ENCODE measurements at regions not wholly inside any gene's neighbourhood (a gene's known extent, or its start where the extent isn't known, plus 50 kb on each side); places are given as distances from the start of the nearest gene placed in this dataset.
A peak's percentile ranks its signal among the peaks of the same experiment; 100 is the strongest.

DNA sequence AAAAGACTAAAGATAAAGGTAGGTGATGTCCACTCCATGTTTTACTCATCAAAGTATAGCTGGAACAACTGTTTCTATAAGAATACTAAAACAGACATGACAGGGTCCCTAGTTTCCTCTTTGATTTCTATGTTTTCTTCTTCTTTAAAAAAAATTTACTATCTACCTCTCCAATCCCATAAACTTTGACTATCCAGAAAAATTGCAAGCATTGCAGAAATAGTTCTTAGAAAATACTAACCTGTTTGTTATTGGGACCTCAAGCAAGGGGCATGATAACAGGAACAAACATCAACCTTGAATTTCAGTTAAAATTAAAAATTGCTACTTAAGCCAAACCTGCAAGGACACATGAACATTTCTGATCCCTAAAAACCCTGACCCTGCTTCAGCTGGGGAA lies 1226.5 kb downstream of the C4orf33 start:
- H3K4me2 ChIP-seq (ENCODE audit: insufficient read depth, low read length) = no peak overlapping the region
- no peaks in the 10 kb centered on the region for H3K36me3 ChIP-seq (ENCODE audit: control insufficient read depth, insufficient read depth, low read length)
- intact Hi-C loops (cut with micrococcal nuclease) (no loop called here), in situ Hi-C loops (cut with MboI) (no loop called here)
- no peak overlapping the region for H2AFZ ChIP-seq (ENCODE audit: low read depth, low read length)
- H3K9me1 ChIP-seq (ENCODE audit: control insufficient read depth, insufficient read depth, low read length) = no peaks in the 10 kb centered on the region
- CTCF ChIA-PET (ENCODE audit: low intra/inter-chr PET ratio) = no interaction called here
- H3K27me3 ChIP-seq (ENCODE audit: control insufficient read depth in 2 of 2, insufficient read depth in 2 of 2, low read length in 2 of 2) = no peaks in the 10 kb centered on the region
- POLR2A ChIA-PET = no interaction called here
- H3K9ac ChIP-seq (ENCODE audit: insufficient read depth in 1 of 2, low read depth in 2 of 2, low read length in 2 of 2) = no peak overlapping the region
- TF ChIP-seq, protein P1, sequence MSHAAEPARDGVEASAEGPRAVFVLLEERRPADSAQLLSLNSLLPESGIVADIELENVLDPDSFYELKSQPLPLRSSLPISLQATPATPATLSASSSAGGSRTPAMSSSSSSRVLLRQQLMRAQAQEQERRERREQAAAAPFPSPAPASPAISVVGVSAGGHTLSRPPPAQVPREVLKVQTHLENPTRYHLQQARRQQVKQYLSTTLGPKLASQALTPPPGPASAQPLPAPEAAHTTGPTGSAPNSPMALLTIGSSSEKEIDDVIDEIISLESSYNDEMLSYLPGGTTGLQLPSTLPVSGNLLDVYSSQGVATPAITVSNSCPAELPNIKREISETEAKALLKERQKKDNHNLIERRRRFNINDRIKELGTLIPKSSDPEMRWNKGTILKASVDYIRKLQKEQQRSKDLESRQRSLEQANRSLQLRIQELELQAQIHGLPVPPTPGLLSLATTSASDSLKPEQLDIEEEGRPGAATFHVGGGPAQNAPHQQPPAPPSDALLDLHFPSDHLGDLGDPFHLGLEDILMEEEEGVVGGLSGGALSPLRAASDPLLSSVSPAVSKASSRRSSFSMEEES (CRISPR knock-in tag; IDR thresholded peaks at IDR 0.05) = no peak
- TF ChIP-seq FIP1L1 (IDR thresholded peaks at IDR 0.05; ENCODE audit: low read depth, low read length, poor library complexity, severe bottlenecking) = no peak
- 0 out of 2 replicates have a peak, but pooled peaks have one; percentile 25 for TF ChIP-seq ZNF316 (IDR thresholded peaks at IDR 0.05)
- no peaks in the 10 kb centered on the region for H3K4me1 ChIP-seq (replicated peaks in 1 of 2; ENCODE audit: control insufficient read depth in 2 of 2, insufficient read depth in 2 of 2, low read length in 2 of 2)
- DNase-seq (ENCODE audit: extremely low read depth in 1 of 4, low spot score in 3 of 4) = no peak
- no peak for ATAC-seq
- H4K20me1 ChIP-seq (replicated peaks; ENCODE audit: control insufficient read depth, insufficient read depth, low read length) = no peaks in the 10 kb centered on the region
- no peak overlapping the region for H3K4me3 ChIP-seq
- no peak for FAIRE-seq
- H3K79me2 ChIP-seq (ENCODE audit: control insufficient read depth, insufficient read depth, low read length) = no peaks in the 10 kb centered on the region
- peaks cover 2% of the 10 kb centered on the region; the same call in 1 of the 2 replicates for H3K9me3 ChIP-seq (replicated peaks; ENCODE audit: control insufficient read depth, insufficient read depth, low read depth, low read length)
- H3K27ac ChIP-seq (ENCODE audit: extremely low read depth, low read depth, low read length) = no peak overlapping the region
- no TSS peak for BruUV-seq (replicated peaks)

DNA sequence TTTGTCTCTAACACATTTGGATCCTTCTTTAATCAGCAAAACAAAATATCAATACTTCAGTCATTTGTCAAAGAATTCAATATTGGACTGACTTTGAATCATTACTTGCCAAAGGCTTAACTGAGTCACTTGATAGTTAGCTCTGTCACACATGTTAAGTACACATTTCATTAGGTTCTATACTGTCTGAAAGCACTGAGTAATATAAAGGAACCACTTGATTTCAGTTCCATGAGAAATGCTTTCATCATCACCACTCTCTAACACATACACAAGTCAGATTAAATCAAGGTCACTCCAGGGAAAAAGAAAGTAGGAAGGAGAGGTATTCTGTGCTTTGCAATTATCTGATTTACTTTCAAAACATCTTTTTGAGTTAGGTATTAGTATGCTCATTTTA lies 1233.1 kb downstream of the C4orf33 start:
- no peaks in the 10 kb centered on the region for H3K27me3 ChIP-seq (ENCODE audit: control insufficient read depth in 2 of 2, insufficient read depth in 2 of 2, low read length in 2 of 2)
- no peak for ATAC-seq
- in situ Hi-C loops (cut with MboI) (no loop called here), intact Hi-C loops (cut with micrococcal nuclease) (no loop called here)
- no peak for TF ChIP-seq MAFF (IDR thresholded peaks at IDR 0.05; ENCODE audit: low read length)
- no peaks in the 10 kb centered on the region for H3K36me3 ChIP-seq (ENCODE audit: control insufficient read depth, insufficient read depth, low read length)
- no peak overlapping the region for H2AFZ ChIP-seq (ENCODE audit: low read depth, low read length)
- H3K27ac ChIP-seq (ENCODE audit: extremely low read depth, low read depth, low read length) = no peak overlapping the region
- FAIRE-seq = no peak
- no peaks in the 10 kb centered on the region for H3K79me2 ChIP-seq (ENCODE audit: control insufficient read depth, insufficient read depth, low read length)
- 0 out of 2 replicates have a peak, but pooled peaks cover 2% of the 10 kb centered on the region for H3K9me3 ChIP-seq (replicated peaks; ENCODE audit: control insufficient read depth, insufficient read depth, low read depth, low read length)
- no peaks in the 10 kb centered on the region for H3K9me1 ChIP-seq (ENCODE audit: control insufficient read depth, insufficient read depth, low read length)
- no peak for DNase-seq (ENCODE audit: extremely low read depth in 1 of 4, low spot score in 3 of 4)
- H4K20me1 ChIP-seq (replicated peaks; ENCODE audit: control insufficient read depth, insufficient read depth, low read length) = no peaks in the 10 kb centered on the region
- no peak overlapping the region for H3K9ac ChIP-seq (ENCODE audit: insufficient read depth in 1 of 2, low read depth in 2 of 2, low read length in 2 of 2)
- H3K4me1 ChIP-seq (replicated peaks in 1 of 2; ENCODE audit: control insufficient read depth in 2 of 2, insufficient read depth in 2 of 2, low read length in 2 of 2) = no peaks in the 10 kb centered on the region
- CTCF ChIA-PET (ENCODE audit: low intra/inter-chr PET ratio) = no interaction called here
- H3K4me2 ChIP-seq (ENCODE audit: insufficient read depth, low read length) = no peak overlapping the region
- no peak overlapping the region for H3K4me3 ChIP-seq
- POLR2A ChIA-PET = no interaction called here
- no TSS peak for BruUV-seq (replicated peaks)
